ENCODE measurements at regions not wholly inside any gene's neighbourhood (a gene's known extent, or its start where the extent isn't known, plus 50 kb on each side); places are given as distances from the start of the nearest gene placed in this dataset.
"Not testable (repeated sequence)": the region's sequence is repeated elsewhere in the genome, so short reads cannot be mapped to it uniquely, and the experiment has no call there.

- not testable (repeated sequence) for TF ChIP-seq POLR2A (IDR thresholded peaks at IDR 0.05)
- TF ChIP-seq, protein P1, sequence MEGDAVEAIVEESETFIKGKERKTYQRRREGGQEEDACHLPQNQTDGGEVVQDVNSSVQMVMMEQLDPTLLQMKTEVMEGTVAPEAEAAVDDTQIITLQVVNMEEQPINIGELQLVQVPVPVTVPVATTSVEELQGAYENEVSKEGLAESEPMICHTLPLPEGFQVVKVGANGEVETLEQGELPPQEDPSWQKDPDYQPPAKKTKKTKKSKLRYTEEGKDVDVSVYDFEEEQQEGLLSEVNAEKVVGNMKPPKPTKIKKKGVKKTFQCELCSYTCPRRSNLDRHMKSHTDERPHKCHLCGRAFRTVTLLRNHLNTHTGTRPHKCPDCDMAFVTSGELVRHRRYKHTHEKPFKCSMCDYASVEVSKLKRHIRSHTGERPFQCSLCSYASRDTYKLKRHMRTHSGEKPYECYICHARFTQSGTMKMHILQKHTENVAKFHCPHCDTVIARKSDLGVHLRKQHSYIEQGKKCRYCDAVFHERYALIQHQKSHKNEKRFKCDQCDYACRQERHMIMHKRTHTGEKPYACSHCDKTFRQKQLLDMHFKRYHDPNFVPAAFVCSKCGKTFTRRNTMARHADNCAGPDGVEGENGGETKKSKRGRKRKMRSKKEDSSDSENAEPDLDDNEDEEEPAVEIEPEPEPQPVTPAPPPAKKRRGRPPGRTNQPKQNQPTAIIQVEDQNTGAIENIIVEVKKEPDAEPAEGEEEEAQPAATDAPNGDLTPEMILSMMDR (IDR thresholded peaks at IDR 0.05) = not testable (repeated sequence)
Observed at GRCh38 chr16:73099601-73100000, 51.7 kb upstream of the ZFHX3 start.
